Stomach (tissue), 4 donors: ENCODE measurements at regions not wholly inside any gene's neighbourhood (a gene's known extent, or its start where the extent isn't known, plus 50 kb on each side); places are given as distances from the start of the nearest gene placed in this dataset.

Experiments used
- EP300 ChIP-seq: sonication (generic); formaldehyde crosslinking; IDR thresholded peaks from one replicate; pipeline ENCODE4 v1.6.1; 2017; ENCODE audit warnings: antibody characterized with exemption
- POLR2A ChIP-seq, 4 donors: fragments of 450-650 bp; IDR thresholded peaks; one replicate each; pipeline ENCODE4 v1.6.1; 2016; ENCODE audit warnings: antibody characterized with exemption in 4 of 4, control low read depth in 2 of 4, mild to moderate bottlenecking in 1 of 4, moderate library complexity in 1 of 4
- POLR2AphosphoS5 ChIP-seq, 3 donors: sonication (generic); formaldehyde crosslinking; IDR thresholded peaks; one replicate each; pipeline ENCODE4 v1.6.1; 2016; ENCODE audit warnings: antibody characterized with exemption in 3 of 3
- TF ChIP-seq, protein P1 (sequence below), 7 experiments: fragments of 450-650 bp in 4 of 7; fragments of 200-600 bp in 3 of 7; sonication (generic) in 3 of 7; IDR thresholded peaks; one replicate each; pipeline ENCODE4 v1.5.1; 2016 to 2019; ENCODE audit warnings: antibody characterized with exemption in 7 of 7, control low read depth in 2 of 7, mild to moderate bottlenecking in 1 of 7

DNA sequence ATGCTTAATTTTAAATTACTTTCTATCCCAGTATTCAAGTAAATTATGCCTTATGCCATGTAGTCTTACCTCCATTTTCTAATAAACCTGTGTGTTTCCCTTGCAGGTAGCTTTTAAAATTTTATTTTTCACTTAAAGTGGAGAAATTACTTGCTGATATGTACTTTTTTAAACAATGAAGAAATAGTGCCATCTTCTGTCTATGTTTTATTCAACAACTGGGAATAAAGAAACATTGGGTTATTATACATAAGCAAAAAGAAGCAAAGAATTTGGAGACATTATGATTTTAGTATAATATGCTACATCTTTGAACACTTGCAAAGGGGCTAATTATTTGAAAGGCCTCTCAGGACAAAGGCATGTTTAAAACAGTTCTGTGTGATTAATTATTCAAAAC, 1912.9 kb downstream of the MRPL39 start:
- TF ChIP-seq, protein P1, sequence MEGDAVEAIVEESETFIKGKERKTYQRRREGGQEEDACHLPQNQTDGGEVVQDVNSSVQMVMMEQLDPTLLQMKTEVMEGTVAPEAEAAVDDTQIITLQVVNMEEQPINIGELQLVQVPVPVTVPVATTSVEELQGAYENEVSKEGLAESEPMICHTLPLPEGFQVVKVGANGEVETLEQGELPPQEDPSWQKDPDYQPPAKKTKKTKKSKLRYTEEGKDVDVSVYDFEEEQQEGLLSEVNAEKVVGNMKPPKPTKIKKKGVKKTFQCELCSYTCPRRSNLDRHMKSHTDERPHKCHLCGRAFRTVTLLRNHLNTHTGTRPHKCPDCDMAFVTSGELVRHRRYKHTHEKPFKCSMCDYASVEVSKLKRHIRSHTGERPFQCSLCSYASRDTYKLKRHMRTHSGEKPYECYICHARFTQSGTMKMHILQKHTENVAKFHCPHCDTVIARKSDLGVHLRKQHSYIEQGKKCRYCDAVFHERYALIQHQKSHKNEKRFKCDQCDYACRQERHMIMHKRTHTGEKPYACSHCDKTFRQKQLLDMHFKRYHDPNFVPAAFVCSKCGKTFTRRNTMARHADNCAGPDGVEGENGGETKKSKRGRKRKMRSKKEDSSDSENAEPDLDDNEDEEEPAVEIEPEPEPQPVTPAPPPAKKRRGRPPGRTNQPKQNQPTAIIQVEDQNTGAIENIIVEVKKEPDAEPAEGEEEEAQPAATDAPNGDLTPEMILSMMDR (IDR thresholded peaks at IDR 0.05), result no peak
- TF ChIP-seq POLR2AphosphoS5 (IDR thresholded peaks at IDR 0.05), result no peak
- TF ChIP-seq POLR2A (IDR thresholded peaks at IDR 0.05), result no peak
- TF ChIP-seq EP300, result no peak
